ENCODE measurements at regions not wholly inside any gene's neighbourhood (a gene's known extent, or its start where the extent isn't known, plus 50 kb on each side); places are given as distances from the start of the nearest gene placed in this dataset.

DNA sequence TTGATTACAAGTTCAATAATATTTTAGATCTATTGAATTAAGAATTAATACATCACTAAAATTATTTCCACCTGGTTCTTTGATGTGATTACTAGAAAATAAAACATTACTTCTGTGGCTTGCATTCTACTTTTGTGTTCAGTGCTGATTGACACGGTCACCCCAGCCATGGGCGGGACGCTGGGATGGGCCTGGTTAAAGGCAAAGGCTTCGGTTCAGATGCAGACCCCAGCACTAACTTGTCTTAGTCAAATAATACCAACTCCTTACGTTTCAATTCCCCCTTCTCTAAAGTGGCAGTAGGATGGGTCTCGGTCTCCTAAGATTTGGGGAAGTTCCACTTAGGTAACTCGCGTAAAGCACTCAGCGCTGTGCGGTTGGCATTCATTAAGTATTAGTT, 144.9 kb downstream of the URI1 start:
- Histone ChIP-seq H3K4me2 (ENCODE audit: low read length) (no peak overlapping the region), H3K4me1 (ENCODE audit: low read length) (peaks cover 6% of the 10 kb centered on the region; the same call in 1 of the 2 replicates), H3K9me3 (ENCODE audit: insufficient read depth, low read length) (no peaks in the 10 kb centered on the region)

DNA sequence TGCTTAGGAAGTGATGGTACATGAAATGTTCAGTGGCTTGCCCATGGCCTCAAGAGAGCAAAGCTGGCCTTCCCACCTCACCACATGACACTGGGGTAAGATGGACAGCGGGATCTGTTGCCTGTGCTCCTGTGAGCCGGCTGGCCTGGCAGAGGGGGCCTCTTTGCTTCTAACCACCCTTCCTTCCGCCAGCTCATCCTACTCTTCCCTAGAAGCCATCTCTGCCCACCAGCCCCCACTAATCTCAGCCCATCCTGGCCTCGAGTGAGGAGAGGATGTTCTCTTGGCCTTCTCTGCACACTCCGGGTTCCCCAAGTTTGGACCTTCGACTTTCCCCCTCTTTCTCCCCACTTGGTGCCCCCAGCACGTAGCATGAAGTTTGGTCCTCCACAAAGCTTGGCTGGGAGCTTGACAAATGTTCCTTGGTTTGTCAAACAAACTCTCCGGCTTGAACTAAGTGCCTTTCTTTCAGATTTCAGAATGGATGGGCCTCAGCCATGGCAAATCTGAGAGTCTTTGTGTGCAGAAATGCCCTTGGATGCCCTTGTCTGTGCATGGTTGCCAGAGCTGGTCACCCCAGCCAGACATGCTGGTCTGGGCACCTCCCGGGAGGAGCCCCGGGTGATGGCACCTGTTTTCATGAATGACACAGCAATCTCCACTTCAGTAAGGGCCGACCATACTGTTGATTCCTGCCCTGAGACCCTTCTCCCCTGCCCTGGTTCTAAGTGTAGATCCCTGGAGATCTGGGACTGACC, 145.5 kb downstream of the URI1 start:
- Histone ChIP-seq H3K27me3 (ENCODE audit: low read depth, low read length) (peaks cover 3% of the 10 kb centered on the region; the same call in 1 of the 2 replicates), H3K9me3 (ENCODE audit: insufficient read depth, low read length) (no peaks in the 10 kb centered on the region), H3K4me1 (ENCODE audit: low read length) (peaks cover 6% of the 10 kb centered on the region; the same call in 1 of the 2 replicates)

More for the DNA sequence above, 144.9 kb downstream of the URI1 start:
- no peak overlapping the region for H3K9ac ChIP-seq (ENCODE audit: low read length)
- no peaks in the 10 kb centered on the region for H3K36me3 ChIP-seq (replicated peaks; ENCODE audit: low read depth, low read length)
- no peak overlapping the region for H2AFZ ChIP-seq (ENCODE audit: low read depth, low read length)
- H3K79me2 ChIP-seq (ENCODE audit: low read length) = no peaks in the 10 kb centered on the region
- no peak for TF ChIP-seq EZH2phosphoT487 (IDR thresholded peaks at IDR 0.05; ENCODE audit: low read depth)
- TF ChIP-seq, protein P1, sequence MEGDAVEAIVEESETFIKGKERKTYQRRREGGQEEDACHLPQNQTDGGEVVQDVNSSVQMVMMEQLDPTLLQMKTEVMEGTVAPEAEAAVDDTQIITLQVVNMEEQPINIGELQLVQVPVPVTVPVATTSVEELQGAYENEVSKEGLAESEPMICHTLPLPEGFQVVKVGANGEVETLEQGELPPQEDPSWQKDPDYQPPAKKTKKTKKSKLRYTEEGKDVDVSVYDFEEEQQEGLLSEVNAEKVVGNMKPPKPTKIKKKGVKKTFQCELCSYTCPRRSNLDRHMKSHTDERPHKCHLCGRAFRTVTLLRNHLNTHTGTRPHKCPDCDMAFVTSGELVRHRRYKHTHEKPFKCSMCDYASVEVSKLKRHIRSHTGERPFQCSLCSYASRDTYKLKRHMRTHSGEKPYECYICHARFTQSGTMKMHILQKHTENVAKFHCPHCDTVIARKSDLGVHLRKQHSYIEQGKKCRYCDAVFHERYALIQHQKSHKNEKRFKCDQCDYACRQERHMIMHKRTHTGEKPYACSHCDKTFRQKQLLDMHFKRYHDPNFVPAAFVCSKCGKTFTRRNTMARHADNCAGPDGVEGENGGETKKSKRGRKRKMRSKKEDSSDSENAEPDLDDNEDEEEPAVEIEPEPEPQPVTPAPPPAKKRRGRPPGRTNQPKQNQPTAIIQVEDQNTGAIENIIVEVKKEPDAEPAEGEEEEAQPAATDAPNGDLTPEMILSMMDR (IDR thresholded peaks at IDR 0.05; ENCODE audit: low read depth, low read length) = no peak
- H3K27ac ChIP-seq (ENCODE audit: low read length) = no peak overlapping the region
- peaks cover 4% of the 10 kb centered on the region; the same call in 1 of the 2 replicates for H3K27me3 ChIP-seq (ENCODE audit: low read depth, low read length)
- no peaks in the 10 kb centered on the region for H4K20me1 ChIP-seq (ENCODE audit: insufficient read depth, low read length)
- H3K4me3 ChIP-seq (ENCODE audit: low read length) = no peak overlapping the region

DNA sequence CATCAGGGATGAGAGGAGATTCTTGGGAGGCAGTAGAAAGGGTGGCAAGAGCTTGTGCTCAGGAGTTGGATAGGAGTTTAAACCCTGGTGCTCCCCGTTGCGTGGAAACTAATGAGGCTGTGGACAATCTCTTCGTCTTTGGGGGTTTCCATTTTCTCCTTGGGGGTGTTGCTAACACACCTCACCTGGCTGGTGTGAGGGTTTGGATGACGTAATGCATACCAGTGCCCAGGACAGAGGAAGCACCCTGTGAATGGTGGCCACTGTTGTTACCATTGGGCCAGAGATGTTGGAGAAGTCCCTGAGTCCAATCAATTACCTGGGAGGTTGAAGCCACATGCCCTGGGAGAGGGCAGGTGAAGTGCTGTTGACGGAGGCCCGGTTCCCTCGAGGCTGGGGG, 146.5 kb downstream of the URI1 start:
- H4K20me1 ChIP-seq (ENCODE audit: insufficient read depth, low read length) = no peaks in the 10 kb centered on the region
- H3K27me3 ChIP-seq (ENCODE audit: low read depth, low read length) = peaks cover 3% of the 10 kb centered on the region; the same call in 1 of the 2 replicates
- no peaks in the 10 kb centered on the region for H3K9me3 ChIP-seq (ENCODE audit: insufficient read depth, low read length)
- H3K36me3 ChIP-seq (replicated peaks; ENCODE audit: low read depth, low read length) = no peaks in the 10 kb centered on the region
- H3K27ac ChIP-seq (ENCODE audit: low read length) = no peak overlapping the region
- H2AFZ ChIP-seq (ENCODE audit: low read depth, low read length) = no peak overlapping the region
- TF ChIP-seq EZH2phosphoT487 (IDR thresholded peaks at IDR 0.05; ENCODE audit: low read depth) = no peak
- TF ChIP-seq, protein P1 (IDR thresholded peaks at IDR 0.05; ENCODE audit: low read depth, low read length) = no peak
- H3K4me2 ChIP-seq (ENCODE audit: low read length) = no peak overlapping the region
- peaks cover 6% of the 10 kb centered on the region; the same call in 1 of the 2 replicates for H3K4me1 ChIP-seq (ENCODE audit: low read length)
- no peaks in the 10 kb centered on the region for H3K79me2 ChIP-seq (ENCODE audit: low read length)
- no peak overlapping the region for H3K4me3 ChIP-seq (ENCODE audit: low read length)
- no peak overlapping the region for H3K9ac ChIP-seq (ENCODE audit: low read length)

More for the DNA sequence above, 145.5 kb downstream of the URI1 start:
- Histone ChIP-seq H3K36me3 (replicated peaks; ENCODE audit: low read depth, low read length) (no peaks in the 10 kb centered on the region), H3K9ac (ENCODE audit: low read length) (no peak overlapping the region), H3K27ac (ENCODE audit: low read length) (no peak overlapping the region), H3K4me2 (ENCODE audit: low read length) (no peak overlapping the region), H3K79me2 (ENCODE audit: low read length) (no peaks in the 10 kb centered on the region), H2AFZ (ENCODE audit: low read depth, low read length) (no peak overlapping the region), H4K20me1 (ENCODE audit: insufficient read depth, low read length) (no peaks in the 10 kb centered on the region), H3K4me3 (ENCODE audit: low read length) (no peak overlapping the region)
- no peak for TF ChIP-seq EZH2phosphoT487 (IDR thresholded peaks at IDR 0.05; ENCODE audit: low read depth)
- TF ChIP-seq, protein P1 (IDR thresholded peaks at IDR 0.05; ENCODE audit: low read depth, low read length) = no peak

DNA sequence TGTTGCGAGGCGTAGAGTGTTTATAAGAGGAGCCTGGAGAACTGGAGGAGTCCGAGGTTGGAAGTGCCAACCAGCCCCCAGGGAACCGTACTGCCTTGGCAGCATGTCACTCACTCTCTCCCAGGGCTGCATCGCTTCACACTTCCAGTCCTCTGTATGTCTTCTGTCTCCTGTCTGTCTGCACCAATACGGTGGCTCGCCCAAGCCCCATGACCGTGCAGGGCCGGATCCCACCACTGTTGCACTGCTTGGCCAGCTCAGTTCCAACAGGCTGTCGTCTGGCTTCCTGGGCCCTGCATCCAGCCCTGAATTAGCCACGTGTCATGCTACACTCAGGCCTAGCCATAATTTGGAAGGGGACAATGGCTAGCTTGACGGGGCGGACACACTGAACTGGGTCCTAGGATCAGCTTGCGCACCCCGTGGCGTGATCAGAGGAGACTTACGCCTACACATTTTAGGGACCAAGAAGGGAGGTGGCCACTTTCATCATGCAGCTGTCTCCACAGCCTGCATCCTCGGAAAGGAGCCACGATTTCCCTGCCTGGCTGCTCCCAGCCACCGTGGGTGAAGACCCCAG, 147.1 kb downstream of the URI1 start:
- Histone ChIP-seq H3K4me3 (ENCODE audit: low read length) (no peak overlapping the region), H3K4me2 (ENCODE audit: low read length) (no peak overlapping the region), H3K79me2 (ENCODE audit: low read length) (no peaks in the 10 kb centered on the region), H3K27me3 (ENCODE audit: low read depth, low read length) (peaks cover 3% of the 10 kb centered on the region; the same call in 1 of the 2 replicates), H3K9me3 (ENCODE audit: insufficient read depth, low read length) (no peaks in the 10 kb centered on the region), H3K4me1 (ENCODE audit: low read length) (peaks cover 6% of the 10 kb centered on the region; the same call in 1 of the 2 replicates), H2AFZ (ENCODE audit: low read depth, low read length) (no peak overlapping the region), H3K9ac (ENCODE audit: low read length) (no peak overlapping the region), H3K36me3 (replicated peaks; ENCODE audit: low read depth, low read length) (no peaks in the 10 kb centered on the region), H3K27ac (ENCODE audit: low read length) (no peak overlapping the region), H4K20me1 (ENCODE audit: insufficient read depth, low read length) (no peaks in the 10 kb centered on the region)
- TF ChIP-seq, protein P1 (IDR thresholded peaks at IDR 0.05; ENCODE audit: low read depth, low read length) = no peak

Measured in OCI-LY3 (cell line).